Esophagus squamous epithelium (tissue), 5 donors: ENCODE measurements at regions not wholly inside any gene's neighbourhood (a gene's known extent, or its start where the extent isn't known, plus 50 kb on each side); places are given as distances from the start of the nearest gene placed in this dataset.
"Not testable (repeated sequence)": the region's sequence is repeated elsewhere in the genome, so short reads cannot be mapped to it uniquely, and the experiment has no call there.

Experiments used
- DNase-seq: peaks from one replicate; lab custom pipeline; 2025; lab: John Stamatoyannopoulos, UW
- H3K27ac ChIP-seq, 4 donors: fragments of 200-600 bp; sonication (generic); one replicate each; pipeline ENCODE4 v1.5.1; 2016 to 2019; ENCODE audit warnings: mild to moderate bottlenecking in 1 of 4
- H3K27me3 ChIP-seq, 4 donors: fragments of 200-600 bp; sonication (generic); 1 replicate in 3 of 4; 2 replicates in 1 of 4; pipeline versions ENCODE4 v1.5.1 to v1.6.0; 2017 to 2021; ENCODE audit warnings: antibody characterized with exemption in 1 of 4
- H3K36me3 ChIP-seq, 3 donors: fragments of 200-600 bp; sonication (generic); one replicate each; pipeline ENCODE4 v1.5.1; 2016 to 2019
- H3K4me1 ChIP-seq, 3 donors: fragments of 200-600 bp; sonication (generic); one replicate each; pipeline ENCODE4 v1.5.1; 2017 to 2019
- H3K4me3 ChIP-seq, 4 donors: fragments of 200-600 bp; sonication (generic); 1 replicate in 3 of 4; 2 replicates in 1 of 4; pipeline ENCODE4 v1.5.1; 2016 to 2019; ENCODE audit warnings: mild to moderate bottlenecking in 2 of 4, moderate library complexity in 1 of 4
- H3K9me3 ChIP-seq, 3 donors: fragments of 200-600 bp; sonication (generic); one replicate each; pipeline ENCODE4 v1.5.1; 2016 to 2019
- POLR2A ChIP-seq, 4 donors: fragments of 450-650 bp; IDR thresholded peaks; one replicate each; pipeline ENCODE4 v1.6.1; 2017; ENCODE audit warnings: antibody characterized with exemption in 4 of 4, mild to moderate bottlenecking in 4 of 4, moderate library complexity in 3 of 4
- WGBS, 2 donors: methylation state at CpG; one replicate each; pipeline ENCODE4 v1.1.5; 2018; 5-methylcytosine and 5-hydroxymethylcytosine counted together
- intact Hi-C: fragments of 100-400 bp; cut with DNase I; formaldehyde crosslinking; loops from one replicate; pipeline ENCODE4 v1.15.0; 2022
- small RNA-seq, 4 donors: library from RNA; depleted of rRNA; stranded (forward); fragments of <200 nt; gene quantifications; one replicate each; pipeline ENCODE3, GENCODE V24; 2016
- TF ChIP-seq, protein P1 (sequence below), 6 experiments: fragments of 450-650 bp in 4 of 6; fragments of 200-600 bp in 2 of 6; sonication (generic) in 2 of 6; IDR thresholded peaks; one replicate each; pipeline ENCODE4 v1.5.1; 2016 to 2019; ENCODE audit warnings: antibody characterized with exemption in 6 of 6, mild to moderate bottlenecking in 4 of 6, moderate library complexity in 4 of 6
- donor health status: DM: yes; HTN: yes; CAD: no.

- DNase-seq: no peak
- H3K36me3 ChIP-seq: no peaks in the 10 kb centered on the region
- peaks cover 0 to 4% (median 0%) of the 10 kb centered on the region in 3 donors for H3K4me1 ChIP-seq
- H3K9me3 ChIP-seq: no peaks in the 10 kb centered on the region
- TF ChIP-seq, protein P1, sequence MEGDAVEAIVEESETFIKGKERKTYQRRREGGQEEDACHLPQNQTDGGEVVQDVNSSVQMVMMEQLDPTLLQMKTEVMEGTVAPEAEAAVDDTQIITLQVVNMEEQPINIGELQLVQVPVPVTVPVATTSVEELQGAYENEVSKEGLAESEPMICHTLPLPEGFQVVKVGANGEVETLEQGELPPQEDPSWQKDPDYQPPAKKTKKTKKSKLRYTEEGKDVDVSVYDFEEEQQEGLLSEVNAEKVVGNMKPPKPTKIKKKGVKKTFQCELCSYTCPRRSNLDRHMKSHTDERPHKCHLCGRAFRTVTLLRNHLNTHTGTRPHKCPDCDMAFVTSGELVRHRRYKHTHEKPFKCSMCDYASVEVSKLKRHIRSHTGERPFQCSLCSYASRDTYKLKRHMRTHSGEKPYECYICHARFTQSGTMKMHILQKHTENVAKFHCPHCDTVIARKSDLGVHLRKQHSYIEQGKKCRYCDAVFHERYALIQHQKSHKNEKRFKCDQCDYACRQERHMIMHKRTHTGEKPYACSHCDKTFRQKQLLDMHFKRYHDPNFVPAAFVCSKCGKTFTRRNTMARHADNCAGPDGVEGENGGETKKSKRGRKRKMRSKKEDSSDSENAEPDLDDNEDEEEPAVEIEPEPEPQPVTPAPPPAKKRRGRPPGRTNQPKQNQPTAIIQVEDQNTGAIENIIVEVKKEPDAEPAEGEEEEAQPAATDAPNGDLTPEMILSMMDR (IDR thresholded peaks at IDR 0.05): no peak
- TF ChIP-seq POLR2A (IDR thresholded peaks at IDR 0.05): no peak
- peak overlapping the region in 1 of 4 donors; percentile 71 for H3K27ac ChIP-seq
- H3K4me3 ChIP-seq: no peak overlapping the region
- WGBS, 2 donors: 66 to 71% methylated on average over 1 of the region's 1 CpG
- intact Hi-C loops: no loop called here
- H3K27me3 ChIP-seq: no peaks in the 10 kb centered on the region
Observed at GRCh38 chr12:91249054-91249453, 66.4 kb upstream of the DCN start.

GRCh38 chr12:91243177-91243576, 60.6 kb upstream of the DCN start:
- H3K4me1 ChIP-seq, DNase-seq, H3K4me3 ChIP-seq, H3K9me3 ChIP-seq, intact Hi-C loops, H3K36me3 ChIP-seq, H3K27me3 ChIP-seq: not testable (repeated sequence)
- TF ChIP-seq, protein P1 (IDR thresholded peaks at IDR 0.05): peak in 1 of 6 experiments; percentile 10
- WGBS, 2 donors: 85 to 88% methylated on average over 3 of the region's 6 CpGs
- H3K27ac ChIP-seq: peak overlapping the region in 1 of 4 donors; percentile 34

DNA sequence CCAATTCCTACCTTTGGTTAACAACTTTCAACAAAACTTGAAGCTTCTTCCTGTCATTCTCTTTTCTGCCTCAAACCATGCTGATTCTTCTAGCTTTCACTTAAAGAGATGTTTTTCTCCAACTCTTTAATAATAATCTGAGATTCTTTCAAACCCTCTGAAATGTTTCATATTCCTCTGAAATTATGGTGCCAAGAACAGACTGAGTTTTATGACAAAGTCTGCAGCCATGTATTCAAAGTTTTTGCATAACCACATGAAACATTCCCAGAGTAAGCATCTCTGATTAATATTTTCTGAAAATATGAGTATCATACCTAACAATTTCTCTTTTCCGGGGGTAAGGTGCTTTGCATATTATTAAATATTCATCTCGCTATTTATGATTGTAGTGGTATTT, 59.1 kb upstream of the DCN start:
- intact Hi-C loops: no loop called here

DNA sequence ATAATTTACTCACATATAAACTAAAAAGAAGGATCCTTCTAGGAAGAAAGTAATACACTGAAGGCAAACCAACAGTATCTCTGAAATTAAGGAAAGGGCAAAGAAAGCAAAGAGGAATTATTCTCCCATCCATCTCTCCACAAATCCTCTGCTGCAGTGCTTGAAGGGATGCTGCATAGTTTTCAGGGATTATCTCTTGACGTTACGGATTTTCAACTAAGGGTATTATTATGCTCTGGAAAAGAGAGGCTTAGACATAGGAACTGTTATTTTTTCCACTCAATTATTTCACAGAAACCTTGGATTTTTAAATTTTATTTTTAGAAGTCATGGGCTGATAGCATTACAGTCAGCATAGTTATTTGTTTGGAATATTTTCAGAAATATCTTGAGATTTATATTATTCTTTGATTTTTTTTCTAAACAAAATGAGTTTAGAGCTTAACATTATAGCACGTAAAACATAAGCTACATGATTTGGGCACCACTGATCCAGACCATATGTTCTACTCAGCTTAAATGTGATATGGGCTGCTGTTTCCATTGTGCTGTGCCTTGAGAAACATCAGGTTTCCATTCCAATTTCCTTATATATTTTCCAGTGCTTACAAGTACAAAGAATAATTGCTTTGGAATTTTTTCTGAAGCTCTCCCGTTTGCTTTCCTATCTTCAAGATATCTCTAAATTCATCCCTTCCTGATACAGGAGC, 57.9 kb upstream of the DCN start:
- Histone ChIP-seq H3K27ac (peak overlapping the region in 1 of 4 donors; percentile 46), H3K27me3 (no peaks in the 10 kb centered on the region), H3K9me3 (no peaks in the 10 kb centered on the region), H3K4me1 (no peaks in the 10 kb centered on the region), H3K36me3 (no peaks in the 10 kb centered on the region), H3K4me3 (no peak overlapping the region)
- intact Hi-C loops: no loop called here
- no peak for DNase-seq
- TF ChIP-seq, protein P1 (IDR thresholded peaks at IDR 0.05): no peak
- no peak for TF ChIP-seq POLR2A (IDR thresholded peaks at IDR 0.05)
- WGBS, 2 donors: 45 to 71% methylated on average over 4 of the region's 4 CpGs

More for the DNA sequence above, 59.1 kb upstream of the DCN start:
- no peak overlapping the region for H3K4me3 ChIP-seq
- H3K27ac ChIP-seq: no peak overlapping the region
- no peaks in the 10 kb centered on the region for H3K4me1 ChIP-seq
- DNase-seq: no peak
- WGBS, 2 donors: 79 to 86% methylated on average over 2 of the region's 2 CpGs
- TF ChIP-seq, protein P1 (IDR thresholded peaks at IDR 0.05): no peak
- no peak for TF ChIP-seq POLR2A (IDR thresholded peaks at IDR 0.05)
- H3K36me3 ChIP-seq: no peaks in the 10 kb centered on the region
- no peaks in the 10 kb centered on the region for H3K27me3 ChIP-seq
- H3K9me3 ChIP-seq: no peaks in the 10 kb centered on the region

- intact Hi-C loops: no loop called here
- no peaks in the 10 kb centered on the region for H3K4me1 ChIP-seq
- no peaks in the 10 kb centered on the region for H3K27me3 ChIP-seq
- H3K4me3 ChIP-seq: no peak overlapping the region
- 55 to 63% methylated on average over 3 of the region's 3 CpGs for WGBS, 2 donors
- no peaks in the 10 kb centered on the region for H3K9me3 ChIP-seq
- TF ChIP-seq, protein P1 (IDR thresholded peaks at IDR 0.05): no peak
- TF ChIP-seq POLR2A (IDR thresholded peaks at IDR 0.05): no peak
- H3K27ac ChIP-seq: peak overlapping the region in 2 of 4 donors; percentile 30 to 46
- no peak for DNase-seq
- no peaks in the 10 kb centered on the region for H3K36me3 ChIP-seq
Observed at GRCh38 chr12:91239481-91239880, 56.9 kb upstream of the DCN start.

Small RNA genes in the stretch of these regions (small RNA-seq; reads per million reads assigned to genes)
- gene AC090049.2: 0 reads per million in 4 donors
- 0 reads per million in 4 donors for gene RF02110
